Choroid plexus epithelial cell (primary cell): ENCODE measurements at regions not wholly inside any gene's neighbourhood (a gene's known extent, or its start where the extent isn't known, plus 50 kb on each side); places are given as distances from the start of the nearest gene placed in this dataset.
"Not testable (repeated sequence)": the region's sequence is repeated elsewhere in the genome, so short reads cannot be mapped to it uniquely, and the experiment has no call there.

ENCODE experiments used
- DNase-seq: peaks from one replicate; pipeline ENCODE4 v3.0.0-alpha.2; 2010; ENCODE audit warnings: low read depth
- H3K4me3 ChIP-seq: 2 replicates; pipeline ENCODE4 v1.5.1; 2011; ENCODE audit warnings: low read depth, mild to moderate bottlenecking, control low read depth, low read length, moderate library complexity
- TF ChIP-seq, protein P1 (sequence below): conservative IDR thresholded peaks from 2 replicates; pipeline ENCODE4 v1.5.1; 2011; ENCODE audit warnings: low read depth, mild to moderate bottlenecking, control low read depth, inconsistent platforms, low read length, moderate library complexity

DNA sequence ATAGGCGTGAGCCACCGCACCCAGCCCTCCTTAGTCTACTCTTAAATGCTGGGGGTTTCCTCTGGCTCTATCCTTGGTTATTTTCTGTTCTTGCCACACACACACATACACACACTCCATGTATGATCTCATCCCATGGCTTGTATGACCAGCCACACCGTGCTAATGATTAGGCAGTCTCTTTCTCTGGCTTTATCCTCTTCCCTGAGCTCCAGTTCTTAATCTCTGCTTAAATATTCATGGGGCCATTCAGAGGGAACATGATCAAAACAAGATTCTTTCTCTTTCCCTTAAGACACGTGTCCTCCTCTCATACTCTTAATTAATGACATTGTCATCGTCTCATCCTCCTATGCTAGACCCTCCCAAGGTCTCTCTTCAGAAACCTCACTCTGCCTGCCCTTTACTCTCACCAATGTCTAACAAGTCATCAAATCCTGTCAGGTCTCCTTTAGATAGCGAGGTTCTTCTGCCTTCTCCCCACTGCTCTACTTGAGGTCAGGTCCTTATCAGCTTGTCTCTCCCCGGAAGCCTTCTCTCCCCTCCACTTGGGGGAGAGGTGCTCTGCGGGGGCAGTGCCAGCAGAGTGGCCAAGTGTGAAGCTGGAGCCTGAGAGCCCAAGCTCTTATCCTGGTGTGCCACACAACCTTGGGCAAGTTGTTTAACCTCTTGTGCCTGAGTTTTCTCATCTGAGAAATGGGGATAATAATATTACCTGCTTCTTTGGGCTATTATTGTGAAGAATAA lies 83.0 kb upstream of the GNG12 start:
- TF ChIP-seq, protein P1, sequence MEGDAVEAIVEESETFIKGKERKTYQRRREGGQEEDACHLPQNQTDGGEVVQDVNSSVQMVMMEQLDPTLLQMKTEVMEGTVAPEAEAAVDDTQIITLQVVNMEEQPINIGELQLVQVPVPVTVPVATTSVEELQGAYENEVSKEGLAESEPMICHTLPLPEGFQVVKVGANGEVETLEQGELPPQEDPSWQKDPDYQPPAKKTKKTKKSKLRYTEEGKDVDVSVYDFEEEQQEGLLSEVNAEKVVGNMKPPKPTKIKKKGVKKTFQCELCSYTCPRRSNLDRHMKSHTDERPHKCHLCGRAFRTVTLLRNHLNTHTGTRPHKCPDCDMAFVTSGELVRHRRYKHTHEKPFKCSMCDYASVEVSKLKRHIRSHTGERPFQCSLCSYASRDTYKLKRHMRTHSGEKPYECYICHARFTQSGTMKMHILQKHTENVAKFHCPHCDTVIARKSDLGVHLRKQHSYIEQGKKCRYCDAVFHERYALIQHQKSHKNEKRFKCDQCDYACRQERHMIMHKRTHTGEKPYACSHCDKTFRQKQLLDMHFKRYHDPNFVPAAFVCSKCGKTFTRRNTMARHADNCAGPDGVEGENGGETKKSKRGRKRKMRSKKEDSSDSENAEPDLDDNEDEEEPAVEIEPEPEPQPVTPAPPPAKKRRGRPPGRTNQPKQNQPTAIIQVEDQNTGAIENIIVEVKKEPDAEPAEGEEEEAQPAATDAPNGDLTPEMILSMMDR: no peak
- no peak overlapping the region for H3K4me3 ChIP-seq
- DNase-seq: no peak

DNA sequence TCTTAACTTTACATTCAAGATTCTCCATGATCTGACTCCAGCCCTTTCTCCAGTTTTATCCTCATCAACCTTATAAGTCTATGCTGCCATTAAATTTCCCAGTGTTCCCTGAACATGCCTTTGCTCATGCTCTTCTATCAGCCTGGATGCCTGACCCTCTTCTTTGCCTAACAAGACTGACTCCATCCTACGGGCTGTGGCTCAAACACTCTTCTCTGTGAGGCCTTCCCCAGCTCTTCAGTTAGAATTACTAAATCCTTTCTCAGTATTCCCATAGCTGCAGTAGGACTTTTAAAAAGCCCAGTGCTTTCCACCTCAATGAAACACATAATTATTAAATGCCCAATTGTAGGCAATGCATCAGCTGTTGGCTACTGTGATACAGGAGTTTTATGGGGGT lies 76.5 kb upstream of the GNG12 start:
- no peak overlapping the region for H3K4me3 ChIP-seq
- DNase-seq: no peak
- TF ChIP-seq, protein P1: no peak

DNA sequence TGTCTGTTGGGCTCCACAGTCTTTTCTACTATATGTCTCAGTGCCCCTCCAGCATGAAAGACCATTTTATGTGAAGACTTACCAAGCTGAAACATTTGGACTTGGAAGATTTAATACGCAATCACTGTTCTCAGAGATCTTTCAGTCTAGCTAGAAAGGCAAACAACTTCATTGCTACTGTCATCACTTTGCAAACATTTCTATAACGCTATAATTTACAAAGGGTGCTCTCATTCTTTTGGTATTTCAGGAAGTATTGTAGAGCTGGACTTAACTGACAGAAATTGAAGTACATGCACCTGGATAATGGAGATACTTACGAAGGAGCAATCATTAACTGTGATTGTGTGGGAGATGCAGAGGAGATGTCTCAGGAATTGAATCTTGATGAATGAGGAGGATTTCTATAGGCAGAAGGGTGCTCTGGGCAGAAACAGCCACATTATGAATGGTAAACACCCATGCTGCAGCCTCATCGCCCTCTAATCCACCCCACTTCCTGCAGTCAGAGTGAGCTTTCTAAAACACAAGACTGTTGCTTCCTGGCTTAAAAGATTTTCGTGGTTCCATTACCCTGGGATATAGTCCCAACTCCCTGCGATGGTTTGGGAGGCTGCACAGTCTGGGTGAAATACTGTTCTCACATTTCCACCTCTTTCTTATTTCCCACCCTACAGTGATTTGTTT lies 75.1 kb upstream of the GNG12 start:
- TF ChIP-seq, protein P1: no peak

GRCh38 chr1:67907467-67907866 lies 74.2 kb upstream of the GNG12 start:
- DNase-seq: peak; percentile 19
- H3K4me3 ChIP-seq: not testable (repeated sequence)

More for the DNA sequence above, 75.1 kb upstream of the GNG12 start:
- peak; percentile 28 for DNase-seq
- no peak overlapping the region for H3K4me3 ChIP-seq

DNA sequence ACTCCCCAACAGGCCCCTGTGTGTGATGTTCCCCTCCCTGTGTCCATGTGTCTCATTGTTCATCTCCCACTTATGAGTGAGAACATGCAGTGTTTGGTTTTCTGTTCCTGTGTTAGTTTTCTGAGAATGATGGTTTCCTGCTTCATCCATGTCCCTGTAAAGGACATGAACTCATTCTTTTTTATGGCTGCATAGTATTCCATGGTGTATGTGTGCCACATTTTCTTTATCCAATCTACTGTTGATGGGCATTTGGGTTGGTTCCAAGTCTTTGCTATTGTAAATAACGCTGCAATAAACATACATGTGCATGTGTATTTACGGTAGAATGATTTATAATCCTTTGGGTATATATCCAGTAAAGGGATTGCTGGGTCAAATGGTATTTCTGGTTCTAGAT lies 72.7 kb upstream of the GNG12 start:
- not testable (repeated sequence) for DNase-seq

GRCh38 chr1:67902546-67903223 lies 69.4 kb upstream of the GNG12 start:
- H3K4me3 ChIP-seq, DNase-seq: not testable (repeated sequence)

More for the DNA sequence above, 72.7 kb upstream of the GNG12 start:
- H3K4me3 ChIP-seq: not testable (repeated sequence)

GRCh38 chr1:67898033-67898726 lies 64.9 kb upstream of the GNG12 start:
- no peak overlapping the region for H3K4me3 ChIP-seq
- TF ChIP-seq, protein P1: no peak
- DNase-seq: peak; percentile 15

DNA sequence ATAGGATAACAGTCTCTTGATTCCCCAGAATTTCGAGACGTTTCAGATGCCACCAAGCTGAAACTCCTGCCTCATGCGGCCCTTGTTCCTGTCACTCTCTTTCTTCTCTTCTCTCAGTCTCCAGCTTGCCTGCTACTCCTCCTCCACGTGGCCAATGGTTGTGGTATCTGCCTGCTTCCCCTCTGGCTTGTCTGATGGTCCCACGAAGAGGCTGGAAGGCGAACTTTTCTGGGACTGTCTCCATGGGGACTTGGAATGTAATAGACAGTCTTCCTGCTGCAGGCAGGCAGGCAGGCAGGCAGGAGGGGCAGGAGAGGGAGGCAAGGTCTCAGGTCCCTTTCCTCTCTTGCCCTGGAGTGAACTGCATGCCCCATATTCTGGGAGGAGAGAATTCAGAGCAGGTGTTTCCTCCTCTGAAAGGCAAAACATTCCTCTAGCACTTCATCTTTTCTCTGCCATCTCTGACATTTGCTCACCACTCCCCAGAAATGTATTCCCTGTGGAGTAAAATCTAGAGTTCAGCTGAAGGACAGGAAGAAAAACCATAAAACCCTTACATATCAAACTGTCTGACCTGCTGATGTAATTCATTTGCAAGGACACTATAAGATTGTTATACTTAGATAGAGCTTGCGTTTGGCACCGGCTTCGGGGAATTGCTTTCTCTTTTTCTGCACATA lies 64.1 kb upstream of the GNG12 start:
- peak; percentile 86 for DNase-seq
- no peak overlapping the region for H3K4me3 ChIP-seq
- TF ChIP-seq, protein P1: no peak
